Right lobe of liver (tissue), 6 donors: ENCODE measurements at regions not wholly inside any gene's neighbourhood (a gene's known extent, or its start where the extent isn't known, plus 50 kb on each side); places are given as distances from the start of the nearest gene placed in this dataset.

ENCODE experiments used
- ATAC-seq, 4 donors: fragments of 200-7000 bp; cut with Tn5 transposase; one replicate each; pipeline ENCODE4 v1.9.1; 2020; ENCODE audit warnings: mild to moderate bottlenecking in 4 of 4, moderate library complexity in 4 of 4
- DNase-seq, 3 donors: peaks; one replicate each; pipeline ENCODE4 v3.0.0-alpha.2; 2020
- H3K27ac ChIP-seq, 3 donors: fragments of 200-600 bp; one replicate each; pipeline ENCODE4 v1.8.0; 2022
- H3K27me3 ChIP-seq, 2 donors: fragments of 200-600 bp; one replicate each; pipeline ENCODE4 v1.8.0; 2022
- H3K36me3 ChIP-seq, 4 donors: fragments of 200-600 bp; sonication (generic) in 1 of 4; one replicate each; pipeline versions ENCODE4 v1.5.1 to v1.8.0; 2017 to 2022; ENCODE audit warnings: control low read depth in 1 of 4
- H3K4me1 ChIP-seq, 4 donors: fragments of 200-600 bp; sonication (generic) in 1 of 4; one replicate each; pipeline versions ENCODE4 v1.5.1 to v1.8.0; 2017 to 2022; ENCODE audit warnings: control low read depth in 1 of 4
- H3K4me3 ChIP-seq, 3 donors: fragments of 200-600 bp; one replicate each; pipeline ENCODE4 v1.8.0; 2022
- H3K9me3 ChIP-seq, 4 donors: fragments of 200-600 bp; sonication (generic) in 1 of 4; one replicate each; pipeline versions ENCODE4 v1.5.1 to v1.8.0; 2017 to 2022; ENCODE audit warnings: control low read depth in 1 of 4
- CTCF ChIP-seq, 4 donors: fragments of 200-600 bp in 3 of 4; fragments of 450-650 bp in 1 of 4; IDR thresholded peaks; one replicate each; pipeline versions ENCODE4 v1.5.1 to v1.8.0; 2016 to 2022; ENCODE audit warnings: antibody characterized with exemption in 4 of 4, mild to moderate bottlenecking in 2 of 4
- POLR2A ChIP-seq: fragments of 450-650 bp; IDR thresholded peaks from one replicate; pipeline ENCODE4 v1.6.1; 2017; ENCODE audit warnings: antibody characterized with exemption, mild to moderate bottlenecking
- WGBS: methylation state at CpG from one replicate; pipeline ENCODE4 v1.1.6; 2018; ENCODE audit warnings: low coverage, low lambda C conversion rate; ENCODE audit not compliant: insufficient coverage; ENCODE audit errors: missing lambda C conversion rate; 5-methylcytosine and 5-hydroxymethylcytosine counted together
- intact Hi-C, 2 donors: fragments of 100-400 bp; cut with DNase I; formaldehyde crosslinking; loops; one replicate each; pipeline versions ENCODE4 v1.11.2 to v1.14.1; 2022
- donor health status: DM: no; HTN: yes; CAD: no.
- donor health status: DM: no; HTN: no; CAD: no.
- donor health status: DM: no; HTN: no; CAD: no.
- donor health status: DM: no; HTN: yes; CAD: no.
- donor health status: DM: no; HTN: yes; CAD: no.

- no peaks in the 10 kb centered on the region for H3K9me3 ChIP-seq
- DNase-seq (no peak), ATAC-seq (no peak)
- intact Hi-C loops, result no loop called here
- no peak overlapping the region for H3K27ac ChIP-seq
- no peaks in the 10 kb centered on the region for H3K36me3 ChIP-seq
- no peaks in the 10 kb centered on the region for H3K4me1 ChIP-seq
- no peak overlapping the region for H3K4me3 ChIP-seq
- no peak for TF ChIP-seq POLR2A
- WGBS, result 47% methylated on average over 7 of the region's 7 CpGs
- no peaks in the 10 kb centered on the region for H3K27me3 ChIP-seq
Measured at GRCh38 chr20:60527656-60528055, 569.4 kb downstream of the CDH26 start.

- Histone ChIP-seq H3K27ac (no peak overlapping the region), H3K36me3 (no peaks in the 10 kb centered on the region), H3K9me3 (no peaks in the 10 kb centered on the region), H3K4me1 (no peaks in the 10 kb centered on the region), H3K4me3 (no peak overlapping the region), H3K27me3 (no peaks in the 10 kb centered on the region)
- intact Hi-C loops, result no loop called here
- DNase-seq (no peak), ATAC-seq (no peak)
- no CpG with 5 or more reads among the region's 5 CpGs for WGBS
- no peak for TF ChIP-seq CTCF (IDR thresholded peaks at IDR 0.05)
- no peak for TF ChIP-seq POLR2A
Measured at GRCh38 chr20:60528141-60528540, 569.9 kb downstream of the CDH26 start.

- WGBS, result 56% methylated on average over 4 of the region's 5 CpGs
- intact Hi-C loops, result no loop called here
Measured at GRCh38 chr20:60529149-60529548, 570.9 kb downstream of the CDH26 start.

GRCh38 chr20:60535211-60535610 is 577.0 kb downstream of the CDH26 start:
- H3K27me3 ChIP-seq, result peaks cover 0 to 3% of the 10 kb centered on the region in 2 donors
- no peak for TF ChIP-seq POLR2A
- TF ChIP-seq CTCF (IDR thresholded peaks at IDR 0.05), result no peak
- intact Hi-C loops, result no loop called here
- H3K4me1 ChIP-seq, result no peaks in the 10 kb centered on the region
- ATAC-seq (no peak), DNase-seq (no peak)
- no peak overlapping the region for H3K27ac ChIP-seq
- no peaks in the 10 kb centered on the region for H3K9me3 ChIP-seq
- H3K4me3 ChIP-seq, result no peak overlapping the region
- no peaks in the 10 kb centered on the region for H3K36me3 ChIP-seq
- WGBS, result 20% methylated on average over 1 of the region's 3 CpGs

More at GRCh38 chr20:60529149-60529548, 570.9 kb downstream of the CDH26 start:
- no peak for TF ChIP-seq POLR2A
- no peak for TF ChIP-seq CTCF (IDR thresholded peaks at IDR 0.05)
- H3K4me3 ChIP-seq, result no peak overlapping the region
- no peaks in the 10 kb centered on the region for H3K4me1 ChIP-seq
- no peak overlapping the region for H3K27ac ChIP-seq
- DNase-seq (no peak), ATAC-seq (no peak)
- no peaks in the 10 kb centered on the region for H3K27me3 ChIP-seq
- H3K36me3 ChIP-seq, result no peaks in the 10 kb centered on the region
- H3K9me3 ChIP-seq, result no peaks in the 10 kb centered on the region

GRCh38 chr20:60540591-60540990 is 582.4 kb downstream of the CDH26 start:
- 37% methylated on average over 3 of the region's 3 CpGs for WGBS
- H3K36me3 ChIP-seq, result no peaks in the 10 kb centered on the region
- H3K27me3 ChIP-seq, result peaks cover 0 to 7% of the 10 kb centered on the region in 2 donors
- no peak for TF ChIP-seq POLR2A
- no peak for TF ChIP-seq CTCF (IDR thresholded peaks at IDR 0.05)
- H3K9me3 ChIP-seq, result no peaks in the 10 kb centered on the region
- DNase-seq, result no peak
- H3K4me3 ChIP-seq, result no peak overlapping the region
- no peak overlapping the region for H3K27ac ChIP-seq
- intact Hi-C loops, result no loop called here
- ATAC-seq, result no peak
- no peaks in the 10 kb centered on the region for H3K4me1 ChIP-seq
